H9 (cell line): ENCODE measurements at regions not wholly inside any gene's neighbourhood (a gene's known extent, or its start where the extent isn't known, plus 50 kb on each side); places are given as distances from the start of the nearest gene placed in this dataset.

Experiments used
- DNase-seq: peaks from one replicate; pipeline ENCODE4 v3.0.0-alpha.2; 2017
- H2AFZ ChIP-seq: one replicate; pipeline ENCODE4 v1.6.1; 2013; ENCODE audit warnings: mild to moderate bottlenecking, low read length, control low read depth, moderate library complexity
- H2AK5ac ChIP-seq: 2 replicates; pipeline ENCODE4 v1.6.1; 2013; ENCODE audit warnings: low read length, control low read depth, mixed read lengths; ENCODE audit not compliant: insufficient read length
- H2BK120ac ChIP-seq: one replicate; pipeline ENCODE4 v1.6.1; 2013; ENCODE audit warnings: low read depth, mild to moderate bottlenecking, low read length, control low read depth, inconsistent platforms; ENCODE audit not compliant: poor library complexity, severe bottlenecking
- H2BK12ac ChIP-seq: 2 replicates; pipeline ENCODE4 v1.6.1; 2013; ENCODE audit warnings: low read length, control low read depth, mixed read lengths, low read depth; ENCODE audit not compliant: insufficient read length
- H2BK15ac ChIP-seq: 2 replicates; pipeline ENCODE4 v1.6.1; 2013; ENCODE audit warnings: low read depth, low read length, control low read depth
- H2BK20ac ChIP-seq: one replicate; pipeline ENCODE4 v1.6.1; 2013; ENCODE audit warnings: low read depth, mild to moderate bottlenecking, low read length, control low read depth, inconsistent platforms; ENCODE audit not compliant: poor library complexity, severe bottlenecking
- H2BK5ac ChIP-seq: 2 replicates; pipeline ENCODE4 v1.6.1; 2013; ENCODE audit warnings: low read length, control low read depth, mixed read lengths; ENCODE audit not compliant: insufficient read length
- H3K14ac ChIP-seq: 2 replicates; pipeline ENCODE4 v1.6.1; 2013; ENCODE audit warnings: low read length, control low read depth; ENCODE audit not compliant: insufficient read depth
- H3K18ac ChIP-seq: 2 replicates; pipeline ENCODE4 v1.6.1; 2013; ENCODE audit warnings: low read depth, mild to moderate bottlenecking, mixed read lengths, low read length, control low read depth; ENCODE audit not compliant: insufficient read length
- H3K23ac ChIP-seq: 2 replicates; pipeline ENCODE4 v1.6.1; 2013; ENCODE audit warnings: low read length, control low read depth, mixed read lengths, low read depth; ENCODE audit not compliant: insufficient read length
- H3K23me2 ChIP-seq: 2 replicates; pipeline ENCODE4 v1.6.1; 2013; ENCODE audit warnings: low read depth, mild to moderate bottlenecking, mixed read lengths, low read length, control low read depth; ENCODE audit not compliant: insufficient read length, poor library complexity, severe bottlenecking
- H3K27ac ChIP-seq: 2 replicates; pipeline ENCODE4 v1.5.1; 2013; ENCODE audit warnings: low read length, control low read depth, mixed read lengths, low read depth; ENCODE audit not compliant: insufficient read length
- H3K27me3 ChIP-seq: 2 replicates; pipeline ENCODE4 v1.6.1; 2013; ENCODE audit warnings: low read length, control low read depth, inconsistent platforms; ENCODE audit not compliant: insufficient read depth
- H3K4ac ChIP-seq: 2 replicates; pipeline ENCODE4 v1.6.1; 2013; ENCODE audit warnings: low read depth, mild to moderate bottlenecking, control low read depth, inconsistent platforms, low read length, moderate library complexity
- H3K4me1 ChIP-seq: 2 replicates; pipeline ENCODE4 v1.6.1; 2013; ENCODE audit warnings: low read length, control low read depth, inconsistent platforms; ENCODE audit not compliant: insufficient read depth
- H3K4me2 ChIP-seq: 2 replicates; pipeline ENCODE4 v1.6.1; 2013; ENCODE audit warnings: low read length, control low read depth, mixed read lengths; ENCODE audit not compliant: insufficient read length, insufficient read depth
- H3K56ac ChIP-seq: 2 replicates; pipeline ENCODE4 v1.6.1; 2013; ENCODE audit warnings: low read depth, mild to moderate bottlenecking, mixed read lengths, low read length, control low read depth; ENCODE audit not compliant: insufficient read length
- H3K79me1 ChIP-seq: 2 replicates; pipeline ENCODE4 v1.6.1; 2013; ENCODE audit warnings: low read depth, mild to moderate bottlenecking, moderate library complexity, low read length, control low read depth, inconsistent platforms; ENCODE audit not compliant: insufficient read depth, poor library complexity, severe bottlenecking
- H3K79me2 ChIP-seq: 2 replicates; pipeline ENCODE4 v1.6.1; 2013; ENCODE audit warnings: low read length, control low read depth, inconsistent platforms; ENCODE audit not compliant: insufficient read depth
- H3K9ac ChIP-seq: 2 replicates; pipeline ENCODE4 v1.6.1; 2013; ENCODE audit warnings: low read length, control low read depth, mixed read lengths; ENCODE audit not compliant: insufficient read length; ENCODE audit errors: extremely low read depth
- H3K9me3 ChIP-seq: one replicate; pipeline ENCODE4 v1.6.1; 2013; ENCODE audit warnings: low read depth, low read length, inconsistent platforms; ENCODE audit not compliant: control insufficient read depth
- H3T11ph ChIP-seq: one replicate; pipeline ENCODE4 v1.6.1; 2013; ENCODE audit warnings: mild to moderate bottlenecking, low read length, control low read depth, inconsistent platforms
- H4K20me1 ChIP-seq: one replicate; pipeline ENCODE4 v1.6.1; 2013; ENCODE audit not compliant: control insufficient read depth, insufficient read length, insufficient read depth
- H4K5ac ChIP-seq: 2 replicates; pipeline ENCODE4 v1.6.1; 2013; ENCODE audit warnings: low read depth, mild to moderate bottlenecking, mixed read lengths, low read length, control low read depth; ENCODE audit not compliant: insufficient read length
- H4K8ac ChIP-seq: replicated peaks from 2 replicates; pipeline ENCODE4 v1.6.1; 2013; ENCODE audit warnings: low read length, control low read depth, mixed read lengths, low read depth; ENCODE audit not compliant: insufficient read length
- H4K91ac ChIP-seq: 2 replicates; pipeline ENCODE4 v1.6.1; 2013; ENCODE audit warnings: low read depth, mild to moderate bottlenecking, moderate library complexity, mixed read lengths, low read length, control low read depth; ENCODE audit not compliant: insufficient read length
- H3K27ac Mint-ChIP-seq, 3 experiments: 2 replicates in 2 of 3; 3 replicates in 1 of 3; pipeline ENCODE4 v1.8.0; 2020 to 2021; ENCODE audit warnings: mixed read lengths in 3 of 3, mild to moderate bottlenecking in 1 of 3, moderate library complexity in 1 of 3
- H3K27me3 Mint-ChIP-seq: 2 replicates; pipeline ENCODE4 v1.8.0; 2021; ENCODE audit warnings: low read depth, mild to moderate bottlenecking, moderate library complexity, mixed read lengths
- H3K36me3 Mint-ChIP-seq, 3 experiments: 2 replicates in 2 of 3; 3 replicates in 1 of 3; pipeline ENCODE4 v1.8.0; 2020 to 2021; ENCODE audit warnings: low read depth in 3 of 3, mixed read lengths in 3 of 3; ENCODE audit not compliant: insufficient read depth in 1 of 3
- H3K4me1 Mint-ChIP-seq, 2 experiments: 2 replicates each; pipeline ENCODE4 v1.8.0; 2020; ENCODE audit warnings: mixed read lengths in 2 of 2
- H3K4me3 Mint-ChIP-seq, 2 experiments: 2 replicates in 1 of 2; 3 replicates in 1 of 2; pipeline ENCODE4 v1.8.0; 2020 to 2021; ENCODE audit warnings: mild to moderate bottlenecking in 2 of 2, mixed read lengths in 2 of 2, moderate library complexity in 1 of 2
- H3K9me3 Mint-ChIP-seq, 2 experiments: 2 replicates in 1 of 2; 3 replicates in 1 of 2; pipeline ENCODE4 v1.8.0; 2020; ENCODE audit warnings: mild to moderate bottlenecking in 2 of 2, mixed read lengths in 2 of 2, moderate library complexity in 1 of 2
- WGBS: extraction: QIAGEN DNeasy Blood & Tissue Kit; methylation state at CpG from one replicate; pipeline ENCODE4 v1.1.7; 2013; ENCODE audit warnings: missing lambda C conversion rate, low lambda C conversion rate, mixed read lengths; ENCODE audit not compliant: insufficient read length; ENCODE audit errors: extremely low coverage; 5-methylcytosine and 5-hydroxymethylcytosine counted together
- TF ChIP-seq, protein P1 (sequence below): fragments of 200-600 bp; sonication (generic); conservative IDR thresholded peaks from 3 replicates; pipeline ENCODE4 v1.8.0; 2021; ENCODE audit warnings: antibody characterized with exemption, mild to moderate bottlenecking

DNA sequence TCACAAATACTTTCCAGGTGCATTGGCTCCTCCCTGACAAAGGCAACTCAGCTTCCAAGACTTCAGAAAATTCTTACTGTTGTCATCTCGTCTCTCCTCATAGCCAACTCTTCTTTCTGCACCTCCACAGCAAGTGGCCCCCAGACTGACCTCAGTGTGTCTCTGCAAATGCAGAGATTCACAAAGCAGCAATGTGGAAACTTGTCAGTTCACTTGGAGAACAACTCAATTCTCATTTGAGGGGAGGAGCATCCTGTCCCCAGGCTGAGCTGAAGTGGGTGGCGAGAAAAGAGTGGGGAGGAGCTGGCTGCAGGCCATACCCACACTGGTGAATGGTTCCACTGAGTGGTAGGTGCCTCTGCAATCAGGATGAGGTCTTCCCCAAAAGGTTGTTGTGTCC lies 248.7 kb upstream of the IL12A start:
- Histone ChIP-seq H3K79me1 (no peaks in the 10 kb centered on the region), H3K4ac (no peak overlapping the region), H3K9me3 (no peaks in the 10 kb centered on the region), H3K4me1 (no peaks in the 10 kb centered on the region), H4K8ac (no peak overlapping the region), H3K23ac (no peak overlapping the region), H2BK12ac (no peak overlapping the region), H3K56ac (no peak overlapping the region), H2BK20ac (no peak overlapping the region), H3K23me2 (no peaks in the 10 kb centered on the region), H2BK5ac (no peak overlapping the region), H3K27ac (no peak overlapping the region), H2BK120ac (no peak overlapping the region), H3K18ac (no peak overlapping the region), H3K9ac (no peak overlapping the region), H3K27me3 (no peaks in the 10 kb centered on the region), H4K20me1 (no peaks in the 10 kb centered on the region), H4K5ac (no peak overlapping the region), H4K91ac (no peak overlapping the region), H2AK5ac (no peak overlapping the region), H3K4me2 (no peak overlapping the region), H2BK15ac (no peak overlapping the region), H3K14ac (no peak overlapping the region), H3K79me2 (no peaks in the 10 kb centered on the region), H2AFZ (no peak overlapping the region), H3T11ph (no peak overlapping the region)
- H3K9me3 Mint-ChIP-seq: no peaks in the 10 kb centered on the region
- H3K27me3 Mint-ChIP-seq: no peaks in the 10 kb centered on the region
- no peak overlapping the region for H3K4me3 Mint-ChIP-seq
- peaks cover 17 to 18% of the 10 kb centered on the region in 2 experiments for H3K4me1 Mint-ChIP-seq
- H3K27ac Mint-ChIP-seq: 0 out of 7 replicates have a peak overlapping the region, but pooled peaks of 1 of the 3 experiments have one; percentile 14
- no peak for DNase-seq
- TF ChIP-seq, protein P1, sequence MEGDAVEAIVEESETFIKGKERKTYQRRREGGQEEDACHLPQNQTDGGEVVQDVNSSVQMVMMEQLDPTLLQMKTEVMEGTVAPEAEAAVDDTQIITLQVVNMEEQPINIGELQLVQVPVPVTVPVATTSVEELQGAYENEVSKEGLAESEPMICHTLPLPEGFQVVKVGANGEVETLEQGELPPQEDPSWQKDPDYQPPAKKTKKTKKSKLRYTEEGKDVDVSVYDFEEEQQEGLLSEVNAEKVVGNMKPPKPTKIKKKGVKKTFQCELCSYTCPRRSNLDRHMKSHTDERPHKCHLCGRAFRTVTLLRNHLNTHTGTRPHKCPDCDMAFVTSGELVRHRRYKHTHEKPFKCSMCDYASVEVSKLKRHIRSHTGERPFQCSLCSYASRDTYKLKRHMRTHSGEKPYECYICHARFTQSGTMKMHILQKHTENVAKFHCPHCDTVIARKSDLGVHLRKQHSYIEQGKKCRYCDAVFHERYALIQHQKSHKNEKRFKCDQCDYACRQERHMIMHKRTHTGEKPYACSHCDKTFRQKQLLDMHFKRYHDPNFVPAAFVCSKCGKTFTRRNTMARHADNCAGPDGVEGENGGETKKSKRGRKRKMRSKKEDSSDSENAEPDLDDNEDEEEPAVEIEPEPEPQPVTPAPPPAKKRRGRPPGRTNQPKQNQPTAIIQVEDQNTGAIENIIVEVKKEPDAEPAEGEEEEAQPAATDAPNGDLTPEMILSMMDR: no peak
- no CpG with 5 or more reads among the region's 2 CpGs for WGBS
- H3K36me3 Mint-ChIP-seq: peaks cover 0 to 8% (median 4%) of the 10 kb centered on the region in 3 experiments; a peak in 4 of 7 replicates
